ENCODE measurements at regions not wholly inside any gene's neighbourhood (a gene's known extent, or its start where the extent isn't known, plus 50 kb on each side); places are given as distances from the start of the nearest gene placed in this dataset.
"Not testable (repeated sequence)": the region's sequence is repeated elsewhere in the genome, so short reads cannot be mapped to it uniquely, and the experiment has no call there.

GRCh38 chr16:64346080-64346479 lies 775.8 kb downstream of the CDH11 start:
- H3K27ac ChIP-seq (ENCODE audit: low read depth in 1 of 2, low read length in 2 of 2) = no peak overlapping the region
- H3K4me3 ChIP-seq (ENCODE audit: low read length) = no peak overlapping the region

GRCh38 chr16:64345142-64345541 lies 776.7 kb downstream of the CDH11 start:
- no peak overlapping the region for H3K27ac ChIP-seq (ENCODE audit: low read depth in 1 of 2, low read length in 2 of 2)
- H3K27me3 ChIP-seq (ENCODE audit: control insufficient read depth in 1 of 2, insufficient read depth in 2 of 2, low read length in 2 of 2) = no peaks in the 10 kb centered on the region
- H3K27ac Mint-ChIP-seq = no peak overlapping the region
- H3K9me3 Mint-ChIP-seq = peaks cover 5% of the 10 kb centered on the region
- DNase-seq (no peak), ATAC-seq (ENCODE audit: poor library complexity) (no peak)
- CTCF ChIA-PET = no interaction called here
- no peaks in the 10 kb centered on the region for H3K4me1 Mint-ChIP-seq (ENCODE audit: low read depth)
- no peaks in the 10 kb centered on the region for H3K4me1 ChIP-seq (ENCODE audit: insufficient read depth, low read length)
- no peaks in the 10 kb centered on the region for H3K36me3 ChIP-seq (ENCODE audit: insufficient read depth, low read length)
- POLR2A ChIA-PET = no interaction called here
- peaks cover 4 to 28% of the 10 kb centered on the region in 2 experiments for H3K9me3 ChIP-seq (ENCODE audit: control insufficient read depth in 1 of 2, insufficient read depth in 1 of 2, low read length in 2 of 2)
- no peak for TF ChIP-seq CTCF (IDR thresholded peaks at IDR 0.05)
- no peaks in the 10 kb centered on the region for H3K27me3 Mint-ChIP-seq
- intact Hi-C loops (cut with DNase I, micrococcal nuclease) = no loop called here
- no peak overlapping the region for H3K4me3 ChIP-seq (ENCODE audit: low read length)
- H3K36me3 Mint-ChIP-seq (ENCODE audit: low read depth) = no peaks in the 10 kb centered on the region
- no peak overlapping the region for H3K4me3 Mint-ChIP-seq

More at GRCh38 chr16:64346080-64346479, 775.8 kb downstream of the CDH11 start:
- ChIA-PET CTCF (no interaction called here), POLR2A (no interaction called here)
- DNase-seq = no peak
- ATAC-seq (ENCODE audit: poor library complexity) = no peak
- Mint-ChIP-seq H3K27ac (no peak overlapping the region), H3K9me3 (peaks cover 7% of the 10 kb centered on the region), H3K4me3 (no peak overlapping the region), H3K36me3 (ENCODE audit: low read depth) (no peaks in the 10 kb centered on the region), H3K27me3 (no peaks in the 10 kb centered on the region), H3K4me1 (ENCODE audit: low read depth) (no peaks in the 10 kb centered on the region)
- intact Hi-C loops (cut with DNase I, micrococcal nuclease) = no loop called here
- Histone ChIP-seq H3K36me3 (ENCODE audit: insufficient read depth, low read length) (no peaks in the 10 kb centered on the region), H3K27me3 (ENCODE audit: control insufficient read depth in 1 of 2, insufficient read depth in 2 of 2, low read length in 2 of 2) (no peaks in the 10 kb centered on the region), H3K9me3 (ENCODE audit: control insufficient read depth in 1 of 2, insufficient read depth in 1 of 2, low read length in 2 of 2) (peaks cover 4 to 28% of the 10 kb centered on the region in 2 experiments), H3K4me1 (ENCODE audit: insufficient read depth, low read length) (no peaks in the 10 kb centered on the region)
- no peak for TF ChIP-seq CTCF (IDR thresholded peaks at IDR 0.05)

GRCh38 chr16:64343820-64344443 lies 777.9 kb downstream of the CDH11 start:
- H3K36me3 Mint-ChIP-seq (ENCODE audit: low read depth); H3K9me3 Mint-ChIP-seq; H3K4me3 Mint-ChIP-seq; H3K27ac Mint-ChIP-seq; intact Hi-C loops (cut with DNase I, micrococcal nuclease); H3K27me3 Mint-ChIP-seq; H3K27me3 ChIP-seq (ENCODE audit: control insufficient read depth in 1 of 2, insufficient read depth in 2 of 2, low read length in 2 of 2); CTCF ChIA-PET; H3K36me3 ChIP-seq (ENCODE audit: insufficient read depth, low read length); H3K4me3 ChIP-seq (ENCODE audit: low read length); ATAC-seq (ENCODE audit: poor library complexity); H3K4me1 ChIP-seq (ENCODE audit: insufficient read depth, low read length); POLR2A ChIA-PET; H3K4me1 Mint-ChIP-seq (ENCODE audit: low read depth); H3K27ac ChIP-seq (ENCODE audit: low read depth in 1 of 2, low read length in 2 of 2): not testable (repeated sequence)
- peak in 1 of 14 experiments; percentile 5 for DNase-seq
- H3K9me3 ChIP-seq (ENCODE audit: control insufficient read depth in 1 of 2, insufficient read depth in 1 of 2, low read length in 2 of 2) = peaks cover 4 to 28% of the 10 kb centered on the region in 2 experiments

All from CD4-positive, alpha-beta T cell (primary cell).